ENCODE measurements at regions not wholly inside any gene's neighbourhood (a gene's known extent, or its start where the extent isn't known, plus 50 kb on each side); places are given as distances from the start of the nearest gene placed in this dataset.

DNA sequence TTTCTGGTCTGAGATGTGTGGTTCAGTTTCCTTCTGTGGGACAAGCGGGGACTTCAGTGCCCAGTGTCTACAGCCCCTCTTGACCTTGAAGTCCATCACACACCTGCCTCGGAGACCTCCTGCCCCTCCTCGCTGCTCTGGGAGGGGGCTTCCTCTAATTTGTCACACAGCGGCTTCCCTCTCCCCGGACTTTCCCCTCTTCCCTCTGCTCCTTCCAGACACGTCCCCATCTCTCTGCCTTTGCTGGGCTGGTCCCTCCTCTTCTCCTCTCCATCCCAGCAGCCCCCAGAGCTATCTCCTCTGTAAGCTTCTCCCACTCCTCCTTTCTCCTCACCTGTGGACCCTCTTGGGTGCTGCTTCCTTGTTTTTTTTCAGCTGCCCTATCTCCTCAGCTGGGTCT is 122.2 kb upstream of the SORCS3 start:
- H3K27ac ChIP-seq, result no peak overlapping the region
- no peak for TF ChIP-seq ZFX (IDR thresholded peaks at IDR 0.05)
- TF ChIP-seq, protein P1, sequence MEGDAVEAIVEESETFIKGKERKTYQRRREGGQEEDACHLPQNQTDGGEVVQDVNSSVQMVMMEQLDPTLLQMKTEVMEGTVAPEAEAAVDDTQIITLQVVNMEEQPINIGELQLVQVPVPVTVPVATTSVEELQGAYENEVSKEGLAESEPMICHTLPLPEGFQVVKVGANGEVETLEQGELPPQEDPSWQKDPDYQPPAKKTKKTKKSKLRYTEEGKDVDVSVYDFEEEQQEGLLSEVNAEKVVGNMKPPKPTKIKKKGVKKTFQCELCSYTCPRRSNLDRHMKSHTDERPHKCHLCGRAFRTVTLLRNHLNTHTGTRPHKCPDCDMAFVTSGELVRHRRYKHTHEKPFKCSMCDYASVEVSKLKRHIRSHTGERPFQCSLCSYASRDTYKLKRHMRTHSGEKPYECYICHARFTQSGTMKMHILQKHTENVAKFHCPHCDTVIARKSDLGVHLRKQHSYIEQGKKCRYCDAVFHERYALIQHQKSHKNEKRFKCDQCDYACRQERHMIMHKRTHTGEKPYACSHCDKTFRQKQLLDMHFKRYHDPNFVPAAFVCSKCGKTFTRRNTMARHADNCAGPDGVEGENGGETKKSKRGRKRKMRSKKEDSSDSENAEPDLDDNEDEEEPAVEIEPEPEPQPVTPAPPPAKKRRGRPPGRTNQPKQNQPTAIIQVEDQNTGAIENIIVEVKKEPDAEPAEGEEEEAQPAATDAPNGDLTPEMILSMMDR (conservative IDR thresholded peaks at IDR 0.05), result no peak

DNA sequence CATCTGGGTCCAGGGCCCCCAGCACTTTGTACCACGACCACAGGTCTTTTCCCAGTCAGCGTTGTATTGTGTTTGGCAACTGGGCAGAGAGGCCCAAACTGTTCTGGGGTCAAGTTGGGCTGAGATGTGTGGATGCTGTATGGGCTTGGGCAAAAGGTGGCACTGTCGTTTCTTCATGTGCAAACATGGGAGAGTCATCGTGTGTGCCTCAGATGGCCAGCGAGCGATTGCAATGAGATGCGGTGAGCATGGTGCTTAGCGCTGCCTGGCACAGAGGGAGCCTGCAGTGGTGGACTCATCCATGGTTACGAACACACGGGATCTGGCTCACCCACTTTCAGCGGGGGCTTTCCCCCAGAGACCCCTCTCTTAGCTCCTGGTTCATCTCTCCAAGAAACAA is 120.4 kb upstream of the SORCS3 start:
- no peak overlapping the region for H3K27ac ChIP-seq
- TF ChIP-seq, protein P1 (conservative IDR thresholded peaks at IDR 0.05), result no peak
- no peak for TF ChIP-seq ZFX (IDR thresholded peaks at IDR 0.05)

DNA sequence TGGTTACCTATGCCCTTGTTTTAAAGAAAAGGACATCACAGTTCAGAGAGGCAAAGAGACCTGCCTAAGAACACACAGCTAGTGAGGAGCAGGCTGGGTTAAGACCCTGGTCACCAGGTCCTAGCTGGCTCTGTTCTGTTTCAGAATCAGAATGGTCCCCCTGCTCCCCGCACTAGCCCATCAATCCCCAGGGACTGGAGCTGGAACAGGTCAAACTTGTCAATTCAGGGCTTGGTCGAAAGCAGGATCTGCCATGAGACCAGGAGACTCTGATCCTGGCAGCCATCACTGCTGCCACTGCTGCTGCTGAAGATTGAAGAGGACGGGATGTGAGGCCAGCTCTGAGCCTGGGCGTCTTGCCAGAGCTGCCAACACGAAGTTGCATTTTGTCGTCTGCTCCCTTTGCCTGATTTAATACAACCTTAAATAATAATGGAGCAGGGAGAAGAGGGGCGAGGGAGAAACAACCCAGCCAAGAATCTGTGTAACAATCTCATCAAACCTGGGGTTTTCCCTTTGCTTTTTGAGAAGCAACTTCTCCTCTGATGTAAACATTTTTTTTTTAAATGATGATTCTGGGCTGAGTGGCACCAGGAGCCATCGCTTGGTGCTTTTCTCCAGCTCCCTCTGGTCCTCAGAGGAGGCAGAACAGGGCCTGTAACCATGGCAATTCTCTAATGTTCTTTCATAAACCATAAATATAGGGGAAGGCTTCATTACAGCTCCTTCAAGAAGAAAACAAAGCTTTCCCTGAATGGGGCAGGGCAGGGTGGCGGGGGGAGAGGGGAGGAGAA is 119.0 kb upstream of the SORCS3 start:
- TF ChIP-seq, protein P1 (conservative IDR thresholded peaks at IDR 0.05), result no peak
- no peak for TF ChIP-seq ZFX (IDR thresholded peaks at IDR 0.05)
- H3K27ac ChIP-seq, result no peak overlapping the region

DNA sequence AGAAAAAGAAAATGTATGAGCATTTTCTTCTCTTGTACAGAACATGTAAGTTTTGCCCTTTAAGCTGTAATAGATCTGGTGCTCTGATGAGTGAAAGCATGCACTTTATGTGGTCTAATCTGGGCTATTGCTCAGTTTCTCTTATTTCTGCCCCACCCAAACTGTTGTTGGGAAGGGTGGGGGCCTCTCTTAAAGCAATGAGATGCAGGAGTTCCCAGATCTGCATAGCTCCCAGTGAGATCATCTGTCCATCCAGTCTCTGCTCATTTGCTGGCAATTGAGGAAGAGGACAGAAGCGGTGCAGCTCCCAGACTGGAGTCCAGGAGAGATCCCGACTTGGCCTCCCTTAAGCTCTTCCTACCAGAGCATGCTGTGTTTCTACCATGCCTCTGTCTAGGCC is 114.9 kb upstream of the SORCS3 start:
- TF ChIP-seq, protein P1 (conservative IDR thresholded peaks at IDR 0.05), result no peak
- no peak for TF ChIP-seq ZFX (IDR thresholded peaks at IDR 0.05)
- H3K27ac ChIP-seq, result no peak overlapping the region

DNA sequence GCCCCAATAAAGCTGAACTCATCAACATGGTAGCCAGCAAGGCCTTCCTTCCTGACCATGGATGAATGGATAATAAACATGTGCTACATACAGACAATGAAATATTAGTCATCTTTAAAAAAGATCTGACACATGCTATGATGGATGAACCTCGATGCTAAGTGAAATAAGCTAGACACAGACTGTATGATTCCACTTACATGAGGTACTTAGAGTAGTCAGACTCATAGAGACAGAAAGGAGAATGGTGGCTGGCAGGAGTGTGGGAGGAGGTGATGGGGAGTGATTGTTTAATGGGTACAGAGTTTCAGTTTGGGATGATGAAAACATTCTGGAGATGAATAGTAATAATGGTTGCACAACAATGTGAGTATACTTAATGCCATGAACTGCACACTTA is 114.1 kb upstream of the SORCS3 start:
- no peak overlapping the region for H3K27ac ChIP-seq
- TF ChIP-seq ZFX (IDR thresholded peaks at IDR 0.05), result no peak
- TF ChIP-seq, protein P1 (conservative IDR thresholded peaks at IDR 0.05), result no peak

DNA sequence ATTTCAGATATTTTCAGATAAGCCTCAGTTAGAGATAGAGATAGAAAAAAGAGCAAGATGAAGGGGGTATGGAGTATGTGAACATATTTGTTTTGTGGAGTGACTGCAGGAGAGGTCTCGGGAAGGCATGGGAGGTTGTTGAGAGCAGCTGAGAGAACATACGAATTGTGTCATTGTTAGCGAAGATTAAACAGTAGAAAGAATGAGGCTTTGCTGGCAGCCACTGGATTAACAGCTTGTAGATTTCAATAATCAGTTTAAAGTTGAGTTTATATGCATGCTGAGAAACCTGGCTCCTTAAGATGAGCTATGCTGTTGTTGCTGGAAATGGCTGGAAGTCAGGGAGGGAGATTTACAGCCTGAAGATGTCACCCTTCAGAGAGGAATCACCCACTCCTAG is 100.9 kb upstream of the SORCS3 start:
- H3K27ac ChIP-seq, result no peak overlapping the region
- TF ChIP-seq, protein P1 (conservative IDR thresholded peaks at IDR 0.05), result no peak
- TF ChIP-seq ZFX (IDR thresholded peaks at IDR 0.05), result no peak

DNA sequence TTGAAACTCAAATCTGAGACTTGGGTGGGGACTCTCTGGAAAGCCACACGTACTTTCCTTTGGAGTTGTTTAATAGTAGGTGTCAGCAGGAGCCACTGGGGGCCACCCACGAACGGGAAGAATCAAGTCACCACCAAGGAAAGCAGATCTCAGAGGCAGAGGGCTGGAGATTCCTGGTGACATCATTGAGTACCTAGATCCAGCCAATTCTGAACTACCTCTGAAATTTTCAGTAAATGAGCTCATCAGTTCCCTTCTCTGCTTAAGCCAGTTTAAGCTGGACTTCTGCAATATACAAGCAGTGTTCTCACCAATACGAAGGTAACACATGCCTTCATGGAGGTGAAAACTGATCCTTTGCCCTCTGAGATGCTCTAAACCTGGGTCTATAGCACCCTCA is 99.3 kb upstream of the SORCS3 start:
- TF ChIP-seq ZFX (IDR thresholded peaks at IDR 0.05), result no peak
- no peak overlapping the region; the same call in 1 of the 2 replicates for H3K27ac ChIP-seq

DNA sequence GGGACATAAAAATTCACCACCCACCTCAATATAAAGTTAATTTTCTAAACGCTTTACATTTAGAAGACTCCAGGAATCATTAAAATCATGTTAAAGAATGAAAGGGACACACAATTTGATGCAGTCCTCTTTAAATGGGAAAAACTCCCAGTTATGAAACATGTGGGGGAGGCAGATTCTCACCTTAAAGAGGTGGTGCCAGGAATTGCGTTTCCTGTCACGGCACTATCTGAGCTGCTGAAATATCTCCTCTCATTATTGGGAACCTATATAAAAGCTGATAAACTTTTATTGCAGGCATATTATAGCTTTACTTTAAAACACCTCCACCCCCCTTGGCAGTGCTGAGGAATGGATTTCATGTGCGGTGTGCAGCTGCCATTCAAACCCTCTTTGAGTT is 94.8 kb upstream of the SORCS3 start:
- TF ChIP-seq ZFX (IDR thresholded peaks at IDR 0.05), result no peak
- TF ChIP-seq, protein P1 (conservative IDR thresholded peaks at IDR 0.05), result no peak
- H3K27ac ChIP-seq, result no peak overlapping the region

Data from C4-2B (cell line).